ENCODE measurements at regions not wholly inside any gene's neighbourhood (a gene's known extent, or its start where the extent isn't known, plus 50 kb on each side); places are given as distances from the start of the nearest gene placed in this dataset.

DNA sequence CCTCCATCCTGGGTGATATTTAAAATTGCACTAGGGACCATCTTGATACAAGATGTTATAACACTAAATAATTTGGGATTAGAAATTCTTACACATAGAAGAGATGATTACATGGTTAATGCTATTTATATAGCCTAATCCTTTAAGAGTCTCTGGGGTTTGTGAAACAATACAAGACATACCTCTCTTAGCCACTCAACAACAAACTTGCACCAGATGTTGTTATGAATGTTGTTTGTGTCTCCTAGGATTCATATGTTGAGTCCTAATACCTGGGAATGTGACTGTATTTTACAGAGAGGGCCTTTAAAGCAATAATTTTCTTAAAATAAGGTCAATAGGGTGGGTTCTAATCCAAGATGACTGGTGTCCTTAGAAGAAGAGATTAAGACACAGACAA lies 678.3 kb downstream of the NYAP2 start:
- TF ChIP-seq, protein P1, sequence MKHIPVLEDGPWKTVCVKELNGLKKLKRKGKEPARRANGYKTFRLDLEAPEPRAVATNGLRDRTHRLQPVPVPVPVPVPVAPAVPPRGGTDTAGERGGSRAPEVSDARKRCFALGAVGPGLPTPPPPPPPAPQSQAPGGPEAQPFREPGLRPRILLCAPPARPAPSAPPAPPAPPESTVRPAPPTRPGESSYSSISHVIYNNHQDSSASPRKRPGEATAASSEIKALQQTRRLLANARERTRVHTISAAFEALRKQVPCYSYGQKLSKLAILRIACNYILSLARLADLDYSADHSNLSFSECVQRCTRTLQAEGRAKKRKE (CRISPR knock-in tag; IDR thresholded peaks at IDR 0.05; ENCODE audit: low read depth) = no peak
- TF ChIP-seq CHD2 (IDR thresholded peaks at IDR 0.05; ENCODE audit: low read length, partially characterized antibody) (no peak), GATA3 (IDR thresholded peaks at IDR 0.05; ENCODE audit: borderline replicate concordance) (no peak), NFE2L2 (conservative IDR thresholded peaks at IDR 0.05; ENCODE audit: low read length) (no peak), NPAS2 (CRISPR knock-in tag; IDR thresholded peaks at IDR 0.05; ENCODE audit: borderline replicate concordance) (no peak), HOXB5 (CRISPR knock-in tag; IDR thresholded peaks at IDR 0.05) (no peak), REST (IDR thresholded peaks at IDR 0.05) (no peak), KDM5A (IDR thresholded peaks at IDR 0.05) (no peak), MYC (IDR thresholded peaks at IDR 0.05; ENCODE audit: borderline replicate concordance, low read length) (no peak), HDAC2 (IDR thresholded peaks at IDR 0.05) (no peak), CBX8 (IDR thresholded peaks at IDR 0.05) (no peak), MAZ (IDR thresholded peaks at IDR 0.05; ENCODE audit: borderline replicate concordance, low read depth, low read length) (no peak), ZC3H11A (IDR thresholded peaks at IDR 0.05) (no peak), KDM1A (IDR thresholded peaks at IDR 0.05; ENCODE audit: low read depth) (no peak), PHF8 (IDR thresholded peaks at IDR 0.05; ENCODE audit: borderline replicate concordance, low read depth) (no peak)
- TF ChIP-seq, protein P2, sequence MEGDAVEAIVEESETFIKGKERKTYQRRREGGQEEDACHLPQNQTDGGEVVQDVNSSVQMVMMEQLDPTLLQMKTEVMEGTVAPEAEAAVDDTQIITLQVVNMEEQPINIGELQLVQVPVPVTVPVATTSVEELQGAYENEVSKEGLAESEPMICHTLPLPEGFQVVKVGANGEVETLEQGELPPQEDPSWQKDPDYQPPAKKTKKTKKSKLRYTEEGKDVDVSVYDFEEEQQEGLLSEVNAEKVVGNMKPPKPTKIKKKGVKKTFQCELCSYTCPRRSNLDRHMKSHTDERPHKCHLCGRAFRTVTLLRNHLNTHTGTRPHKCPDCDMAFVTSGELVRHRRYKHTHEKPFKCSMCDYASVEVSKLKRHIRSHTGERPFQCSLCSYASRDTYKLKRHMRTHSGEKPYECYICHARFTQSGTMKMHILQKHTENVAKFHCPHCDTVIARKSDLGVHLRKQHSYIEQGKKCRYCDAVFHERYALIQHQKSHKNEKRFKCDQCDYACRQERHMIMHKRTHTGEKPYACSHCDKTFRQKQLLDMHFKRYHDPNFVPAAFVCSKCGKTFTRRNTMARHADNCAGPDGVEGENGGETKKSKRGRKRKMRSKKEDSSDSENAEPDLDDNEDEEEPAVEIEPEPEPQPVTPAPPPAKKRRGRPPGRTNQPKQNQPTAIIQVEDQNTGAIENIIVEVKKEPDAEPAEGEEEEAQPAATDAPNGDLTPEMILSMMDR (IDR thresholded peaks at IDR 0.05) = no peak
- TF ChIP-seq, protein P3, sequence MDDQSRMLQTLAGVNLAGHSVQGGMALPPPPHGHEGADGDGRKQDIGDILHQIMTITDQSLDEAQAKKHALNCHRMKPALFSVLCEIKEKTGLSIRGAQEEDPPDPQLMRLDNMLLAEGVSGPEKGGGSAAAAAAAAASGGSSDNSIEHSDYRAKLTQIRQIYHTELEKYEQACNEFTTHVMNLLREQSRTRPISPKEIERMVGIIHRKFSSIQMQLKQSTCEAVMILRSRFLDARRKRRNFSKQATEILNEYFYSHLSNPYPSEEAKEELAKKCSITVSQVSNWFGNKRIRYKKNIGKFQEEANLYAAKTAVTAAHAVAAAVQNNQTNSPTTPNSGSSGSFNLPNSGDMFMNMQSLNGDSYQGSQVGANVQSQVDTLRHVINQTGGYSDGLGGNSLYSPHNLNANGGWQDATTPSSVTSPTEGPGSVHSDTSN (IDR thresholded peaks at IDR 0.05) = no peak
- Histone ChIP-seq H3K4me2 (no peak overlapping the region), H3K4me1 (no peaks in the 10 kb centered on the region), H3K27ac (no peak overlapping the region), H3K4me3 (no peak overlapping the region), H3K9me3 (no peaks in the 10 kb centered on the region)
- no peak for DNase-seq (ENCODE audit: low read depth in 1 of 2, low spot score in 1 of 2)
- ChIA-PET CTCF (no interaction called here), POLR2A (no interaction called here)
- no peak for ATAC-seq
- FAIRE-seq = no peak

- Histone ChIP-seq H3K4me3 (no peak overlapping the region), H3K9me3 (no peaks in the 10 kb centered on the region), H3K27ac (no peak overlapping the region), H3K4me2 (no peak overlapping the region), H3K4me1 (no peaks in the 10 kb centered on the region)
- DNase-seq (ENCODE audit: low read depth in 1 of 2, low spot score in 1 of 2) = no peak
- FAIRE-seq = no peak
- no peak for ATAC-seq
- peak; percentile 2 for TF ChIP-seq MAFK (IDR thresholded peaks at IDR 0.05; ENCODE audit: partially characterized antibody)
- TF ChIP-seq ZSCAN20 (CRISPR knock-in tag; IDR thresholded peaks at IDR 0.05) = no peak
- CTCF ChIA-PET = no interaction called here
- POLR2A ChIA-PET = interaction anchor here (0.6 kb wide), 1 partner anchor 865 kb away, joined by 3 read pairs; no protein-coding TSS in a partner anchor
Observed at GRCh38 chr2:226077031-226077430, 677.5 kb downstream of the NYAP2 start.

All from A549 (cell line).